ENCODE measurements at regions not wholly inside any gene's neighbourhood (a gene's known extent, or its start where the extent isn't known, plus 50 kb on each side); places are given as distances from the start of the nearest gene placed in this dataset.

DNA sequence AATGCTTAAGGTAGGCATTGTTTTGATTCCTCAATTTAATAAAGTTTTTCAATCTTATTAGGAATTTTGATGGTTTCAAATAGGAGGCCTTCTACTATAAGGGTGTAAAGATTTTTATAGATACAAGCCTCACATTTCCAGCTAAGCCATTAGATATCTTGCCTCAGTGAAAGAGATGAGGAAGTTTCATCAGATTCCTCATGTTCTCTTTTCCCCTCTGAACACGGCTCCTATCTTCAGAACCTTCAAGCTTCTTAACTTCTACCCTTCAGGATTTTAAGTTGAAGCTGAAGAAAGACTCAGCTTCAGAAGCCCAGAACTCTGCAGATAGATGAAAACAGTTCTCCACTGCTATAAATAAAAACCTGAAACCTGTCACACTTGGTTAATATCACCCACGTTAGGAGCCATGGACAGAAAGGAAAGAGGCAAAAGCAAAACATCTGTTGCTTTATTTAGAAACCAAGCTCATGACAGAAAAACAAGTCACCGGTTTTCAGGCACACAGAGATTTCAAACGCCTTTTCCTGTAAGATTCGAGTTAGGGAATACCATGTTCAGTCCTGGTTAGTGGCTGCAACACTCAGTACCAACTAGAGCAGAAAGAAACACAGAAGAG is 82.2 kb upstream of the GOLGA8B start:
- no peak for ATAC-seq
- no peak for DNase-seq
- Mint-ChIP-seq H3K27ac (no peak overlapping the region), H3K4me1 (ENCODE audit: low read depth) (no peaks in the 10 kb centered on the region), H3K27me3 (peaks cover 11% of the 10 kb centered on the region), H3K9me3 (no peaks in the 10 kb centered on the region), H3K36me3 (ENCODE audit: low read depth) (no peaks in the 10 kb centered on the region), H3K4me3 (no peak overlapping the region)
- intact Hi-C loops (cut with micrococcal nuclease) = no loop called here
- TF ChIP-seq, protein P1, sequence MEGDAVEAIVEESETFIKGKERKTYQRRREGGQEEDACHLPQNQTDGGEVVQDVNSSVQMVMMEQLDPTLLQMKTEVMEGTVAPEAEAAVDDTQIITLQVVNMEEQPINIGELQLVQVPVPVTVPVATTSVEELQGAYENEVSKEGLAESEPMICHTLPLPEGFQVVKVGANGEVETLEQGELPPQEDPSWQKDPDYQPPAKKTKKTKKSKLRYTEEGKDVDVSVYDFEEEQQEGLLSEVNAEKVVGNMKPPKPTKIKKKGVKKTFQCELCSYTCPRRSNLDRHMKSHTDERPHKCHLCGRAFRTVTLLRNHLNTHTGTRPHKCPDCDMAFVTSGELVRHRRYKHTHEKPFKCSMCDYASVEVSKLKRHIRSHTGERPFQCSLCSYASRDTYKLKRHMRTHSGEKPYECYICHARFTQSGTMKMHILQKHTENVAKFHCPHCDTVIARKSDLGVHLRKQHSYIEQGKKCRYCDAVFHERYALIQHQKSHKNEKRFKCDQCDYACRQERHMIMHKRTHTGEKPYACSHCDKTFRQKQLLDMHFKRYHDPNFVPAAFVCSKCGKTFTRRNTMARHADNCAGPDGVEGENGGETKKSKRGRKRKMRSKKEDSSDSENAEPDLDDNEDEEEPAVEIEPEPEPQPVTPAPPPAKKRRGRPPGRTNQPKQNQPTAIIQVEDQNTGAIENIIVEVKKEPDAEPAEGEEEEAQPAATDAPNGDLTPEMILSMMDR (IDR thresholded peaks at IDR 0.05) = no peak
- POLR2A ChIA-PET = no interaction called here
- CTCF ChIA-PET = interaction anchor here (0.9 kb wide), 1 partner anchor 44 kb away, joined by 4 read pairs; no protein-coding TSS in a partner anchor

DNA sequence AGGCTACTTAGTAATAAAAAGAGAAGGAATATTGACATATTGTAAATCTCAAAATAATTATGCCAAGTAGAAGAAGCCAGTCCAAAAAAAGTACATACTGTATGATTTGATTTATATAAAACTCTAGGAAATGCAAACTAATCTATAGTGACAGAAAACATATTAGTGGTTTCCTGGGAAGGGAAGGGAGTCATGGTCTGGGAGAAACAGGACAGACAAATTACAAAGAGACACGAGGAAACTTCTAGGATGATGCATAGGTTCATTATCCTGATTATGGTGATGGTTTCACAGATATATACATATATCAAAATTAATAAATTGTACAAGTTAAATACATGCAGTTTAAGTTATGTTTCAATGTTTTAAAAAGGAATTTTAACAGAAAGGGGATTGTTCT is 81.0 kb upstream of the GOLGA8B start:
- Mint-ChIP-seq H3K4me1 (ENCODE audit: low read depth) (no peaks in the 10 kb centered on the region), H3K27ac (no peak overlapping the region), H3K9me3 (no peaks in the 10 kb centered on the region), H3K36me3 (ENCODE audit: low read depth) (no peaks in the 10 kb centered on the region), H3K4me3 (no peak overlapping the region), H3K27me3 (peaks cover 9% of the 10 kb centered on the region)
- TF ChIP-seq, protein P1 (IDR thresholded peaks at IDR 0.05) = no peak
- ATAC-seq = no peak
- POLR2A ChIA-PET = no interaction called here
- no peak for DNase-seq
- intact Hi-C loops (cut with micrococcal nuclease) = no loop called here
- CTCF ChIA-PET = no interaction called here

DNA sequence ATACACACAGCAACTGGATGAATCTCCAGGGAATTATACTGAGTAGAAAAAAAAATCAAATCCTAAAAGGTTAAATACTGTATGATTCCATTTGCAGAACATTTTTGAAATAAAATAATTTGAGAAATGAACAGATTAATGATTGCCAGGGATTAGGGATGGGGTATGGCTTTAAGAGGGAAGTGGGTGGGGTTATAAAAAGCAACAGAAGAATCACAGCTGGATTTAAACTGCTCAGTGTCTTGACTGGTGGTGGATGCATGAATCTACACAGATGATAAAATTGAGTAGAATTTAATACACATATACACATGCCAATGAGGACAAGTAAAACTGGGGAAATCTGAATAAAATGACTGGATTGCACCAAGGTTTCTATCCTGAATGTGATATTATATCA is 79.7 kb upstream of the GOLGA8B start:
- DNase-seq (no peak), ATAC-seq (no peak)
- CTCF ChIA-PET = no interaction called here
- Mint-ChIP-seq H3K27me3 (peaks cover 9% of the 10 kb centered on the region), H3K27ac (no peak overlapping the region), H3K9me3 (no peaks in the 10 kb centered on the region), H3K4me3 (no peak overlapping the region), H3K4me1 (ENCODE audit: low read depth) (no peaks in the 10 kb centered on the region), H3K36me3 (ENCODE audit: low read depth) (no peaks in the 10 kb centered on the region)
- POLR2A ChIA-PET = interaction anchor here (0.8 kb wide), 1 partner anchor 15 kb away, joined by 3 read pairs; no protein-coding TSS in a partner anchor
- intact Hi-C loops (cut with micrococcal nuclease) = no loop called here
- TF ChIP-seq, protein P1 (IDR thresholded peaks at IDR 0.05) = no peak

DNA sequence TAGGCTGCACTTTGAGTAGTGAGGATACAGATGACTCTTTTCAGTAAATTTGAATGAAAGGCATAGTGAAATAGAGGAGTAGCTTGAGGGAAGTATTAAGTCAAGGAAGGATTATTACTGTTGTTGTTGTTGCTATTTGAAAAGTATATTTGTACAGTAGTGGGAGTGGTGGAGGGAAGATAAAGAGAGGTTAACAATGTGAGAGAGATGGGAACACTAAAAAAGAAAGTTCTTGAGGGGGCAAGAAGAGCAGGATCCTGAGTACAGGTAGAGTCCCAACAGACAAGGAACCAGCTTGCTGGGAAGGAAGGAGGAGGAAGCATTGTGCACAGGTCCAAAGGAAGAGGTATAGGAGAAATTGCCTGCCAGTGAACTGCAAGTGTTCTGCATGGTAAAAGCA is 75.6 kb upstream of the GOLGA8B start:
- Mint-ChIP-seq H3K27me3 (peaks cover 18% of the 10 kb centered on the region), H3K36me3 (ENCODE audit: low read depth) (no peaks in the 10 kb centered on the region), H3K4me1 (ENCODE audit: low read depth) (no peaks in the 10 kb centered on the region), H3K27ac (no peak overlapping the region), H3K9me3 (no peaks in the 10 kb centered on the region), H3K4me3 (no peak overlapping the region)
- TF ChIP-seq, protein P1 (IDR thresholded peaks at IDR 0.05) = no peak
- intact Hi-C loops (cut with micrococcal nuclease) = no loop called here
- CTCF ChIA-PET = no interaction called here
- ATAC-seq (no peak), DNase-seq (no peak)
- POLR2A ChIA-PET = interaction anchor here (1.0 kb wide), 1 partner anchor 18 kb away, joined by 3 read pairs; no protein-coding TSS in a partner anchor

DNA sequence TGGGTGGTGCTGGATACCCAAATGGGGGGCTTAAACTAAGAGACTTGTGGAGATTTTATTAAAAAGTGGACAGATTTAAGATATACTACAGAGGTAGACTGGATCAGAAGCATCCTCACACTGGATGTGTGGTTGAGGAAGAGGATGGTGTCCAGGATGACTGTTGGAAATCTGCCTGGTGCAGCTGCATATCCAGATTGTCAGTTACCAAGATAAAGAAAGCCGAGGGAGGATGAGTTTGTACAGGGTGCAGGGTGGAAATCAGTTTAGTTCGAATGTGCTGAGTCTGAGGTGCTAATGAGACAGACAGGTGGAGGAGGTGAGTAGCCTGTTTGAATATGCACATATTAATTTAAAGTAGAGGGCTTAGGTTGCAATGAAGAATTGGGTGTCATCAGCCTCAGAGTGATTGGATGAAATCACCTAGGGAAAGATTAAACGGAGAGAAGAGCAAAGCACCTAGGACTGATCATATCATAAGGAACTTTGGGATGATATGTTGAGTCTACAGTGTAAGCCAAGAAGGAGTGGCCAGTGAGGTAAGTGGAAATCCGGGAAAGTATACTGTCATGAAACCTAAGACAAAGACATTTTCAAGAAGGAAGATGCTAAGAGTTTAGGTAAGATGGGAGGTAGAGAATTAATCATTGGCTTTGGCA is 74.1 kb upstream of the GOLGA8B start:
- Mint-ChIP-seq H3K36me3 (ENCODE audit: low read depth) (no peaks in the 10 kb centered on the region), H3K4me1 (ENCODE audit: low read depth) (peaks cover under 1% of the 10 kb centered on the region), H3K4me3 (no peak overlapping the region), H3K27ac (no peak overlapping the region), H3K27me3 (peaks cover 18% of the 10 kb centered on the region), H3K9me3 (no peaks in the 10 kb centered on the region)
- ChIA-PET POLR2A (no interaction called here), CTCF (no interaction called here)
- DNase-seq = no peak
- TF ChIP-seq, protein P1 (IDR thresholded peaks at IDR 0.05) = no peak
- intact Hi-C loops (cut with micrococcal nuclease) = no loop called here
- no peak for ATAC-seq
